ENCODE measurements at regions not wholly inside any gene's neighbourhood (a gene's known extent, or its start where the extent isn't known, plus 50 kb on each side); places are given as distances from the start of the nearest gene placed in this dataset.

DNA sequence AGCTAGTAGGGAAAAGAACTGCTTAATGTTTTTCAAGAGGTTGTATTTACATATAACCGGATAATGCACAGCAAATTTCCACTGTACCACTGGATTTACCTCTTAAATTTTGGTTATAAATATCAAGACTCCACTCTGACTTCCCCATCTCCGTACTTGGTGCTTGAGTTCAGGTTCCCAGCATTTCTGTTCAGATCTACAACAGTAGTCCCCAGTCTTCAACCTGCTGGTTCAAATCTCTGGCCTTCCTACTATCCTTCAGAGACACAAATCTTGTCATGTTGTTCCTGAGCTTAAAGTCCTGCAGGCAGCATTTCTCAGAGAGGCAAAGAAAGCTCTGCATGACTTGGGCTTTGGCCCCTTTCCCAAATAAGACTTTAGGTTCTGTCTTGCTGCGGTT is 392.6 kb upstream of the ATP5MC3 start:
- no peak for DNase-seq (ENCODE audit: low read depth in 4 of 4, low spot score in 1 of 4)

GRCh38 chr2:175571078-175571653 is 389.7 kb upstream of the ATP5MC3 start:
- no peak for DNase-seq (ENCODE audit: low read depth in 4 of 4, low spot score in 1 of 4)

- DNase-seq (ENCODE audit: low read depth in 4 of 4, low spot score in 1 of 4) = no peak
Observed at GRCh38 chr2:175568109-175568730, 386.7 kb upstream of the ATP5MC3 start.

DNA sequence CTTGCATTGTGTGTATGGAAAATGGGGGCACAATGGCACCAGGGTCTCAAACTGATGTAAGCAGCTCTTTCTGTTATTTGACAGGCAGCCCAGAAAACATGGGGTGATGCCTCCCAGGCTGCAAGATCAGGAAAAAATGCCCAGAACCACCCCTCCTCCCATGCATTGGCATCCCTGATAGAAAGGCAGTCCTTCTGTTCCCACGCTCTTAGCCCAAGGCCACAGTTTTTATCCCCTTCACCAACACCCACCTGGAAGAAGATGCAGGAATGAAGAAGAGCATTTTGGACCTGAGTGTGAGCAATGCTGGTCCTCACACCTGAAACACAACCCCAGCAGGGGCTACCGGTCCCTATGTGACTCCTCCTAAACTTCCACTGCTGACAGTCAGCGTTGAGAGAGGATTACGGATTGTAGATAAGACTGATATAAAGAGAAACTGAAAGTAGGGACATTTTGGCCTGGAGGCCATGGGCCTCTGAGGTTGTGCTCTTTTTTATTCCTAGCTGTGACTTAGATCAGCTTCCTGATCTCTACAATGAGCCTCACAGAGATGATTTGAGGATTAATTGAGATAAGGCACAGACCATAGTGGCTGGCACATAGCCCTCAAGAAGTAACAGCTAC is 386.0 kb upstream of the ATP5MC3 start:
- no peak for DNase-seq (ENCODE audit: low read depth in 4 of 4, low spot score in 1 of 4)

DNA sequence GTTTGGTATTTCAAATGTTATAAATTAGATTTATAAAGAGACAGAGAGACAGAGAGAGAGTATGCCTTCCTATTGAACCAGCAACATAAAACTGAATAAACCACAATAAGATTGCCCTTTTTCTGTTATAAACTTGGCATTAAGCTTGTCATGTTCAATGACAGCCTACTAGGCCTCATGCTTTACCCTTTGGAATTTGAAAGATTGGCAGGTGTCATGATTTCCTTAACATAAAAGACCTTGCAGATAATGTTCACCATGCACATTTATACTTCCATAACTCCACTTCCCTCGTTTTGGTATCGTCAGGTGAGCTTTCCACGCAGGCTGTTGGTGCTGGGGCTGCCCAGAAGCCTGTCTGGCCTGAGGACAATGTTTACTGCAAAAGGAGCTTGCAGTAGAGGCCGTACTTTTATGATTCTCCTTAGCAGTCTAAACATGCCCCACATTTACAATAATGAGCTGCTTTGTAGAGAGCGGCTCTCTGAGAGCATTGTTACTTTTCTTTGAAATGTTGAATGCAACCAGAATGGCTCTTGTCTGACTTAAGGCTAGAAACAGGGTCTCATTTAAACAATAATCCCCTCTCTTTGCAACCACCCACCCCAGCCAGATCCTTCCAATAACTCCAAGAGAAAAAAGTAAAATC is 379.1 kb upstream of the ATP5MC3 start:
- DNase-seq (ENCODE audit: low read depth in 4 of 4, low spot score in 1 of 4) = no peak

DNA sequence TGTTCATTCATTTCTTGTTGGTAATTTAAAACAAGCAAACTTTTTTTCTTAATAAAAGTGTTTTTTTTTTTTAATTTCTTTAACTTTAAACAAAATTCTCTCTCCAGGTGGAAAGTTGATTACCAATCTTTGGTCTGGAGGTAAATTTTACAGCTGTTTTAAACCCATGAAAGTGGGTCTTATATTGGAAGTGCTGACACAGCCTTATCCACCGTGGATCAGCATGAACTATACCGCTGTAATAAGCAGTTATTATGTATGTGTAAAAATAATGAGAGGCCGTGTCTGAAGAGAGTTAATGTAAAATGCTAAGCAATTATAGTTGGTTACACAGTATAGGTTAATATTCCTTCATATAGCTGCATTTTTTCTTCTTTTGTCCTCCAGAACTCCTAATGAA is 378.1 kb upstream of the ATP5MC3 start:
- no peak for DNase-seq (ENCODE audit: low read depth in 4 of 4, low spot score in 1 of 4)

DNA sequence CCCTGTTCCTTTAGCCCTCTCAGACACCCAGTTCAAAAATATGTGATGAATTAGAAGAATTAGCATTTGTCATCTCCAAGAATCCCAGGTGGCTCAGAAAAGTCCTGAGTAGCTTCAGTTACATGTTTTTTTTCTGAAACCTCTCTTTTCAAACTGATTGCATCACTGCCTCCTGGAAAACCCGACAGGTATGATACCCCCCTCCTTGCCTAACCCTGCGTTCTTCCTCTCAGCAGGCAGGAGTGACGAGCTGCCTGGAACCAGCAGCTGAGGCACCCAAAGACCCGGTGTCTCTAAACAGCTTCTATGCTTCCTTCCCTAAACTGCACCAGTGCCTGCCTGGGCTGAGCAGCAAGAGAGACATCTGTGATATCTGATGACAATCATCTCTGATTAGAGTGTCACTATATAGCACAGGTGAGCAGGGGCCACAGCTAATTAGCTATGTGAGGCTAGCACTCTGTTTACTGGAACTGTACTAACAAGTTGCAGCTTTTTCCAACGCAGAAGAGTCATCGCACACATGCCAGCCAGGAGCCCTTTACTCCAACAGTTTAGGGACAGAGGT is 376.4 kb upstream of the ATP5MC3 start:
- no peak for DNase-seq (ENCODE audit: low read depth in 4 of 4, low spot score in 1 of 4)

DNA sequence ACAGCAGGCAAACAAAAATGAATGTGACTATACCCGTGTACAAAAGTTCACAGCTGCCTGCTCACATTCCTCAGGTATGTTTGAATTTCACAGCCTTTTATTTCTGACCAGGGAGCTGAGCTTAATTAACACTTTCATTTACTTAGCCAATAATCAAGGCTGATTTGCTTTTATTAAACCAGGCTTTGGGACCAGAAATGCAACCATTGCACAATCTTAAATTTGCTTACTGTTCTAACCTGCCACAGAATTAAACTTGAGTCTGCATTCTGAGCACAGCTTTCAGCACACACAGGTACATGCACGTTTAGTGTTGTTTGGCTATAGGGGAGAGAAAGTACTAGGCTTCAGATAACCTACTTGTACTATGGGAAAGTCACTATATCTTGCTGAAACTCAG is 372.4 kb upstream of the ATP5MC3 start:
- DNase-seq (ENCODE audit: low read depth in 4 of 4, low spot score in 1 of 4) = no peak

- no peak for DNase-seq (ENCODE audit: low read depth in 4 of 4, low spot score in 1 of 4)
Observed at GRCh38 chr2:175552902-175553301, 371.4 kb upstream of the ATP5MC3 start.

DNA sequence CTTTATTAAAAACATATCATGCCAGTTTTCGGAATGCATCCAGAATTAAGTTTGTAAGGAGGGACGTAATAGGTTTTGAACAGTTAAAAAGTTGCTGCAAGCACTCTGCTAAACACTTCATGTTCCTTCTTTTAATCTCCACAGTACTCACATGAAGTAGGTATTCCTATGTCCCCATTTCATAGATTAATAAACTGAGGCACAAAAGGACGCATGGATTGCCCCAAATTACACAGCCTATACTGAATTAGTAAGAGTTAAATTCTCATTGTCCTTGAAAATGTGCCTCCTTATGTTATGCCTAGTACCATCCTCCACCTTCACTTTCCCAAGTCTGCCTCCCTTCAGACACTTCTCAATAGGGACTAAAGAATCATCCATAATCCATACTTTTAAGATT is 358.9 kb upstream of the ATP5MC3 start:
- DNase-seq (ENCODE audit: low read depth in 4 of 4, low spot score in 1 of 4) = no peak

DNA sequence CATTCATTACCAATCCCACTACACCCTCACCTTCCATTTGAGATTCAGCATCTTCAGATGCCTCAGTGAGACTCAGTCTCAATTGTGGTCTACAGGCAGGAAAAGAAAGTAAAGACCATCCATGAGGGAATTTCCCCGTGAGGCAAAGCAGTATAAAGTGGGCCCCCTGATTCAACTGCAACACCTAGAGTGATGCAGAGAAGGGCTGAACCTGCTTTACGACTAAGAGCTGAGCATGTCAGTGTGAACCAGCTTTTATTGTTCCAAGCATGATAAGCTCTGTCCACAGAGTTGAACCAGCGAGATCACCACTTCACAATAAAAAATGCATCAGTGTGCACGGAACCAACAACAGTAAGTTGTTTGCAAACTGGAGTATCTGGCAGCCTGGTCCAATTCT is 357.6 kb upstream of the ATP5MC3 start:
- no peak for DNase-seq (ENCODE audit: low read depth in 4 of 4, low spot score in 1 of 4)

- no peak for DNase-seq (ENCODE audit: low read depth in 4 of 4, low spot score in 1 of 4)
Observed at GRCh38 chr2:175536059-175536458, 354.5 kb upstream of the ATP5MC3 start.

- no peak for DNase-seq (ENCODE audit: low read depth in 4 of 4, low spot score in 1 of 4)
Observed at GRCh38 chr2:175535631-175536030, 354.1 kb upstream of the ATP5MC3 start.

GRCh38 chr2:175525975-175526374 is 344.5 kb upstream of the ATP5MC3 start:
- DNase-seq (ENCODE audit: low read depth in 4 of 4, low spot score in 1 of 4) = no peak

GRCh38 chr2:175523001-175523400 is 341.5 kb upstream of the ATP5MC3 start:
- DNase-seq (ENCODE audit: low read depth in 4 of 4, low spot score in 1 of 4) = no peak

DNA sequence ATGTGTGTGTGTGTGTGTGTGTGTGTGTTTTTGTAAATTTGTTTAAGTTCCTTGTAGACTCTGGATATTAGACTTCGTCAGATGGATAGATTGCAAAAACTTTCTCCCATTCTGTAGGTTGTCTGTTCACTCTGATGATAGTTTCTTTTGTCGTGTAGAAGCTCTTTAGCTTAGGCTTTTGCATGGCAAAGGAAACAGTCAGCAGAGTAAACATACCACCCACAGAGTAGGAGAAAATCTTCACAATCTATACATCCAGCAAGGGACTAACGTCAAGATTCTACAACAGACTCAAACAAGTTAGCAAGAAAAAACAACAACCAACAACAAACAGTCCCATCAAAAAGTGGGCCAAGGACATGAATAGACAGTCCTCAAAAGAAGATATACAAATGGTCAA is 336.7 kb upstream of the ATP5MC3 start:
- no peak for DNase-seq (ENCODE audit: low read depth in 4 of 4, low spot score in 1 of 4)

GRCh38 chr2:175516555-175516954 is 335.0 kb upstream of the ATP5MC3 start:
- DNase-seq (ENCODE audit: low read depth in 4 of 4, low spot score in 1 of 4) = no peak

DNA sequence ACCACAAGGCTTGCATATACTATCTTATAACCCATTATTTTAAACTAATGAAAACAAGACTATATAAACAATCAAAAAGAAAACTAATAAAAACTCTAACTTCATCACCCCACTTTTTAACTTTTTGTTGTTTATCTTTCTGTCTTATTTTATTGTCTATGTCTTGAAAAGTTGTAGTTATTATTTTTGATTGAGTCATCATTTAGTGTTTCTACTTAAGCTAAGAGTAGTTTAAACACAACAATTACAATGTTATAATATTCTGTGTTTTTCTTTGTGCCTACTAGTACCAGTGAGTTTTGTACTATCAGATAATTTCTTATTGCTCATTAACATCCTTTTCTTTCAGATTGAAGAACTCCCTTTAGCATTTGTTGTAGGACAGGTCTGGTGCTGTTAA is 318.7 kb upstream of the ATP5MC3 start:
- DNase-seq (ENCODE audit: low read depth in 4 of 4, low spot score in 1 of 4) = no peak

DNA sequence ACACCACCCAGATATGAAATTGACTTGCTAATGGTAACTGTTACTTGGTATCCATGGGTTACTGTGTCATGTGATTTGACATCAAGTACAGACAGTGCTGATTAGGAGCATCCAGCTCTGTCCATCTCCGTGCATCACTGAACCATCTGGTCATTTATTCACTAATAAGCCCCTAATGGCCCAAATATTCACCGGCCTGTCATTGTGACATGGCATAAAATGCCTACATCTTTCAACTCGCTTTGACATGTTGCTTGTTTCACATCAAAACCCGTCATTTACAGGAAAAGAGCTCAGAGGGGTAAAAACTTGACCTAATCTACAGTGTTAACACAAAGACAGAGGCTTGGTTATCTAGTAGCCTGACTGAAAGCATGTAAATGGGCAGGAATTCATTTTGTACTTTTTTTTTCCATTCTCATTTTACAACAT is 308.9 kb upstream of the ATP5MC3 start:
- DNase-seq (ENCODE audit: low read depth in 4 of 4, low spot score in 1 of 4) = no peak

DNA sequence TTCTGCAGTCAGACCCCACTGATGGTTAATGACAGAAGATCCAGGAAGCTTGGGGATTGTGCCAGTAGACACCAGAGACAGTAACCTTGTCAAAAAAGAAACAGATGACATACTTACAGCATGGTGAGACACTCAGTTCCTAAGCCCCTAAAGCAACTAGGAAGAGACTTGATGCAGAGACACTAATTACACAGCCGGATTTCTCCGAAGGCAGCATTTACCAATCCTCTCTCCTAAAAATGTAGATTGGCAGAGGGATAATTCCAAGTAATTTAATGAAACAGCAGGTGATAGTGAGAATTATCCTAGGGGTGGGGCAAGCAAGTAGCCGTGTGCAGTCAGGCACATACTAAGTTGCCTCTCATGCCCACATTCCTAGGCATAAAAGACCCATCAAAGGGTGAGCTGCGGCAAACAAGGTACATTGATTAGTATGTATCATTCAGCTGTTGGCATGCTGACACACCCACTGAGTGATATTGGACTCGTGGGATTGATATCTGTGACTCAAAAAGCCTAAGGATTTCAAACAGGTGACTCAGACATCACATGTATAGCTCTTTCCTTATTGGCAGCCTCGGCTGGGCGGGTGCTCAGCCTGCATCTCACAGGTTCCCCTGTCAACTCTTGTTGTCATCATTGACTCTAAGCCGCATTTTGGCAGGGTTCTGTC is 296.7 kb upstream of the ATP5MC3 start:
- no peak for DNase-seq (ENCODE audit: low read depth in 4 of 4, low spot score in 1 of 4)

DNA sequence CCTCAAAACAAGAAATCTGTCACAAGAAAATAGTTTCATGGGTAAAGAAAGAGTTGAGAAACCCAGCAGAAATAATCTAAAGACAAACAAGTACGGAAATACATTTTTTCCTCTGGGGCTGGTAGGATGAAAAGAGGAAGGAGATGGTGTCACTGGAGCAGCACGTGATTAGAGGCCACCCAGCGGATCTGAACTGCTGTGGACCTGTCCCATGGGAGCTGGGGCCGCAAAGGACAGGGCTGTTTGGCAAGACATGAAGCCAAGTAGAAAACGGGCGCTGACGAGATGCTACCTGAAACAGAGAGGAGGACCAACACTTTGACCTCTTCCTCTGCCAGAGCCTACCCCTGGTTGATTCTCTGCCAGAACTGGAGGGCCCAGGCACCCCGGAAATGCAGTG is 295.4 kb upstream of the ATP5MC3 start:
- no peak for DNase-seq (ENCODE audit: low read depth in 4 of 4, low spot score in 1 of 4)

GRCh38 chr2:175476374-175476773 is 294.9 kb upstream of the ATP5MC3 start:
- DNase-seq (ENCODE audit: low read depth in 4 of 4, low spot score in 1 of 4) = no peak

Measured in stimulated activated CD4-positive, alpha-beta T cell treated with anti-CD3 and anti-CD28 coated beads, Interleukin-1b, Interleukin-23, amount 100 ng/mL, for 24 hours (primary cell).